GM21723 (cell line): ENCODE measurements at regions not wholly inside any gene's neighbourhood (a gene's known extent, or its start where the extent isn't known, plus 50 kb on each side); places are given as distances from the start of the nearest gene placed in this dataset.

Experiments
- ATAC-seq: cut with Tn5 transposase; IDR thresholded peaks from one replicate; pipeline ENCODE4 v1.9.1; 2021; ENCODE audit warnings: mild to moderate bottlenecking, moderate library complexity; ENCODE audit not compliant: unreplicated experiment

GRCh38 chr3:135781026-135781815 is 184.3 kb upstream of the PPP2R3A start:
- no peak for ATAC-seq

GRCh38 chr3:135784557-135784956 is 181.0 kb upstream of the PPP2R3A start:
- ATAC-seq: no peak

- ATAC-seq: no peak
These were observed 177.4 kb upstream of the PPP2R3A start for GRCh38 chr3:135788146-135788545.

GRCh38 chr3:135788978-135789377 is 176.6 kb upstream of the PPP2R3A start:
- ATAC-seq: no peak

GRCh38 chr3:135792174-135792573 is 173.4 kb upstream of the PPP2R3A start:
- ATAC-seq: no peak

- no peak for ATAC-seq
These were observed 172.6 kb upstream of the PPP2R3A start for GRCh38 chr3:135792858-135793475.

- no peak for ATAC-seq
These were observed 165.4 kb upstream of the PPP2R3A start for GRCh38 chr3:135800071-135800549.

GRCh38 chr3:135801018-135801417 is 164.5 kb upstream of the PPP2R3A start:
- no peak for ATAC-seq

GRCh38 chr3:135802171-135802570 is 163.4 kb upstream of the PPP2R3A start:
- ATAC-seq: no peak

- no peak for ATAC-seq
These were observed 162.4 kb upstream of the PPP2R3A start for GRCh38 chr3:135803028-135803692.

- ATAC-seq: no peak
These were observed 159.8 kb upstream of the PPP2R3A start for GRCh38 chr3:135805752-135806151.

- ATAC-seq: no peak
These were observed 159.2 kb upstream of the PPP2R3A start for GRCh38 chr3:135806317-135806716.

- ATAC-seq: no peak
These were observed 157.6 kb upstream of the PPP2R3A start for GRCh38 chr3:135807879-135808278.

GRCh38 chr3:135809021-135809634 is 156.4 kb upstream of the PPP2R3A start:
- ATAC-seq: no peak

- no peak for ATAC-seq
These were observed 153.9 kb upstream of the PPP2R3A start for GRCh38 chr3:135811651-135812050.

- ATAC-seq: no peak
These were observed 153.5 kb upstream of the PPP2R3A start for GRCh38 chr3:135812057-135812456.

- ATAC-seq: no peak
These were observed 131.1 kb upstream of the PPP2R3A start for GRCh38 chr3:135834465-135834864.

GRCh38 chr3:135837977-135838631 is 127.4 kb upstream of the PPP2R3A start:
- no peak for ATAC-seq

- ATAC-seq: no peak
These were observed 125.1 kb upstream of the PPP2R3A start for GRCh38 chr3:135840436-135840835.

- no peak for ATAC-seq
These were observed 121.1 kb upstream of the PPP2R3A start for GRCh38 chr3:135844386-135844785.

GRCh38 chr3:135848051-135848450 is 117.5 kb upstream of the PPP2R3A start:
- ATAC-seq: no peak
